HG02852 (cell line): ENCODE measurements at regions not wholly inside any gene's neighbourhood (a gene's known extent, or its start where the extent isn't known, plus 50 kb on each side); places are given as distances from the start of the nearest gene placed in this dataset.

Experiments
- ATAC-seq: cut with Tn5 transposase; IDR thresholded peaks from one replicate; pipeline ENCODE4 v1.9.1; 2021; ENCODE audit warnings: mild to moderate bottlenecking, moderate library complexity; ENCODE audit not compliant: unreplicated experiment

DNA sequence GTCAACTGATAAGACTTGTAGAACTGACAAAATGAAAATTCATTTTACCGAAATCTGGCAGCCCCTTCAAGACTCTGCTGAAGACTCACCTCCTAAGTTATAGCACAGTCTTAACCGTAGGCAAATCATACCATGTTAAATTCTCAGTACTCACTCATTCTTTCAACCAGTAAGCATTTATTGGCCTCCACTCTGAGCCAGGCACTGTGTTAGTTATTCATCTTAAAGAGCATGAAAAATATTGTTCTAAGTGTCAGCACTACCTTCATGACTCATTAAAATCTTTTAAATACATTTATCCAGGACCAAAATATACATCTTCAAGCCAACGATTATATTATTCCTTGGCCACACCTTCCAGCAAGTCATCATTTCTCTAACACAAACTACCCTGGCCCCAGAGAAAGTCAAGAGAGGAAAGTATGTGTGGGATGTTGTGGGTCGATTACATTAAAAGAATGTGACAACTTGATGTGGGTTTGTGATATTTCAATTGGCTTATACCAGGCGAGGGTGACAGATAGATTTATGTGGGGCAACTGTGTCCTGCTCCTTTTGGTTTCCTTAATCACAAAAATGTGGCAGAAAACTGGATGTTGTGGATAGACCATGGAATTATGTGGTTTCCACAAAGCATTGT is 55.0 kb downstream of the TMEM30B start:
- no peak for ATAC-seq

DNA sequence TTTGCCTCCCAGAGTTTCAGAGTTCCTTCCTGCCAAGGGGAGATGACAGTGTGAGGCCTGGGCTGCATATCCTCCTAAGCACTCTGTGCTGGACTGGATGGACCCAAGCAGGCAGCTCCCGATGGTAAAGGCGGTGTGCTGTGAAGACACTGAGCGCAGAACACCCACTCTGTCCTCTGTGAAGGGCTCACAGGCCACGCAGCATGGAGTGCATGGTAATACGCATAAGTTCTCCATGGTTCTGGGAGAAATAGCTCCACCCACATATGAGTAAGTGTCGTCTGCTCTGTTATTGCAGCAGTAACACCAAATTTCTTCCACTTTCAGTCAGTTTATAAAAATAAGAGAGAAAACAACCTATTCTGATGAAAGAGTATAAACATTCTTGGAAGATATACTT is 55.8 kb downstream of the TMEM30B start:
- no peak for ATAC-seq

DNA sequence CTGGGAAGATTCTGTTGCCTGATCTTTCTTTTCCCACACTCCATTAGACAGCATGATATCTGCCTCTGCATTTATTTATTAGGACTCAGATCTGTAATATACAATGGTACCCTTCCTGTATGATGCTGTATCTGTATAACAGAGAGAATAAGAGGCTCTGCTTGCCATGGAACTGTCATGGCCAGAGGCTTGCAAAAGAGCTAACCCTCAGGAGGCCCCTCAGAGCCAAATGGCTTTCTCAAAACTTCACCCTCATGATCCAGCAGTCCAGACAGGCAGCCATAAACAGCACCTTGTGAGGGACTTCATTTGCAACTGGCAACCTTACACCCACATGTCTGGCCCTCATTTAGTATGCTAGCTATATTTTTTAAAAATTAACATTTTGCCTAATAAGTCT is 57.6 kb downstream of the TMEM30B start:
- ATAC-seq, result no peak

- no peak for ATAC-seq
These were observed 58.8 kb downstream of the TMEM30B start for GRCh38 chr14:61222388-61222787.

- no peak for ATAC-seq
These were observed 59.2 kb downstream of the TMEM30B start for GRCh38 chr14:61221906-61222305.

- ATAC-seq, result no peak
These were observed 61.5 kb downstream of the TMEM30B start for GRCh38 chr14:61219673-61220072.

DNA sequence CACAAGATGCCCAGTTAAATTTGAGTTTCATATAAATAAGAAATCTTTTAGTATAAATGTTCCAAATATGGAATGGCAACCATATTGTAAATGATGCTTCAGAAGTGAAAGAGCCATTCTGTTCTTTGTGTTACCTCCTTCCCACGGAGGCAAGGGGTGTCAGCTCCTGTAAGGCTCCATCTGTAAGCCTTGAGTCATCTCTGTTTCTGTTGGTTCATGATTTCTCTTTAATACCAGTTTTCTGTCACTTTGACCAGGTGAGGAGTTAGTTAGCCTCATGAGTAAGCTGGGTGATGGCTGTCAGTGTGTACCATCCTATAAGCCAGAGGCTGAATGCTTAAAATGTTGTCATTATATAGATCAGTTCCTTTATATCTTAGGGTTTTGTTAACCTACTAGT is 61.9 kb downstream of the TMEM30B start:
- ATAC-seq, result no peak

DNA sequence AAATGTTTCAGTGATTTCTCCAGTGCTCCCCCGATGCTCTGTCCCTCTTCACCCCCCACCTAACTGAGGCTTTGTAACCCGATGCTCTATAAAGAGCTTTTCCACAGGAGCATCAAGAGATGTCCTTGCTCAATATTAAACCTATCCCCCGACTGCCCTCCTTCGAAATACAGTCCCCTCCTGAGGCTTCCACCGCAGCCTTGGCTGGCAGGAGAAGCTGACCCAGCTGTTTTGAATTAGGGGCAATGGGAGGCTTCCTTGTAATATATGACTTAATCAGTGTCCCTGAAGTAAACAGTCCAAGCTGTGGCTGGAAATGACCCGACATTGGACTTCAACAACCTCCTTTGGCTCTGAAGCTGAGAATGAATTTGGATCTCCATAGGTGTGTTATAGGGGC is 62.4 kb downstream of the TMEM30B start:
- ATAC-seq, result no peak

GRCh38 chr14:61218157-61218556 is 63.0 kb downstream of the TMEM30B start:
- ATAC-seq, result no peak

- no peak for ATAC-seq
These were observed 63.6 kb downstream of the TMEM30B start for GRCh38 chr14:61217516-61217915.

DNA sequence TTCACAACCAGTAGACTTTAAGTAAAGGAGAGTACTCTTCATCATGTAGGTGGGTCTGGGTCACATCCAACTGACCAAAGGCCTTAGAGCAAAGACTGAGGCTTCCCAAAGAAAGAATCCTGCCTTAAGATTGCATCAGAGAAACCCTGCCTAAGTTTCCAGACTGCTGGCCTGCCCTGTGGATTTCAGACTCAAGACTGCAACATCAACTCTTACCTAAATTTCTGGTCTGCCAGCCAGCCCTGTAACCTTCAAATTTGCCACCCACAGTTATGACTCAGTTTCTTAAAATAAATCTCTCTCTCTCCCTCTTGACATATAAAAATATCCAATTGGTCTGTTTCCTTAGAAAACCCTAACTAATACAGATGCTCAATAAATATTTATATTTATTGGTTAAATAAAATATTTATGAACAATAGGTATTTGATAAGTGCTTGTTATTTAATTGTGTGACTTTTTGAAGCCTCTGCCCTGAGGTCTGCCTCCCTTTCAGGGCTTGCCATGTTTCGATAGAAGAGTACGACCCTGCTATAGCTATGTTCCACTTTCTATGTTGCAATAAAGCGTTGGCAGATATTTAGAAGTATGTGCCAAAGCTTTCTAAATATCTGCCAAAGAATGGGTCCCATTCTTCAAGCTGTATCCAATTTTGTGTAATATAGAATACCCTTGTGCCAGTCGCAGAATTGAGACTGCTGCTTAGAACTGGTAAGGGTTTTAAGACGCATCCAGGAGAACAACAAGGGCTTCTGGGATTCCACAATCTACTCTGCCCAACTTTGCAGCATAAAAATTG is 65.7 kb downstream of the TMEM30B start:
- no peak for ATAC-seq

GRCh38 chr14:61213920-61214319 is 67.2 kb downstream of the TMEM30B start:
- no peak for ATAC-seq

DNA sequence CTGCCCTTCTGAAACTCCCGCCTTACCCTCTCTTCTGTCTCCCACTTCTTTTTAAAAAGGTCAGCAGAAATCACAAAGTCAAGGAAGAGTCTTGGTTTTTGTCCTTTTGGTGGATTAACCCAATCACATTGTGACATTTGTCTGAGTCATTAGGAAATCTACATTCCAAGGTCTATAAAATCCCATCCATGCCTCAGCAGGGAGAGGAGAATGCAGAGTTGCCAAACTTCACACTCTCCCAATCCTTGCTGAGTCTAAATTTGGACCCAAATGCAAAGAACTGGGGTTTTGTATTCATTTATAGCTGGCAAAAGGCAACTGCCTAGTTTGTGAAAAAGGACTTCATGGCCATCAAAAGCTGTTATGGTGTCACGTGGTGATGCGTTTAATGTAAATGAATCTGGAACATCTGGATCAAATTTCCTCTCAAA is 67.9 kb downstream of the TMEM30B start:
- no peak for ATAC-seq

- no peak for ATAC-seq
These were observed 68.6 kb downstream of the TMEM30B start for GRCh38 chr14:61212546-61212945.

DNA sequence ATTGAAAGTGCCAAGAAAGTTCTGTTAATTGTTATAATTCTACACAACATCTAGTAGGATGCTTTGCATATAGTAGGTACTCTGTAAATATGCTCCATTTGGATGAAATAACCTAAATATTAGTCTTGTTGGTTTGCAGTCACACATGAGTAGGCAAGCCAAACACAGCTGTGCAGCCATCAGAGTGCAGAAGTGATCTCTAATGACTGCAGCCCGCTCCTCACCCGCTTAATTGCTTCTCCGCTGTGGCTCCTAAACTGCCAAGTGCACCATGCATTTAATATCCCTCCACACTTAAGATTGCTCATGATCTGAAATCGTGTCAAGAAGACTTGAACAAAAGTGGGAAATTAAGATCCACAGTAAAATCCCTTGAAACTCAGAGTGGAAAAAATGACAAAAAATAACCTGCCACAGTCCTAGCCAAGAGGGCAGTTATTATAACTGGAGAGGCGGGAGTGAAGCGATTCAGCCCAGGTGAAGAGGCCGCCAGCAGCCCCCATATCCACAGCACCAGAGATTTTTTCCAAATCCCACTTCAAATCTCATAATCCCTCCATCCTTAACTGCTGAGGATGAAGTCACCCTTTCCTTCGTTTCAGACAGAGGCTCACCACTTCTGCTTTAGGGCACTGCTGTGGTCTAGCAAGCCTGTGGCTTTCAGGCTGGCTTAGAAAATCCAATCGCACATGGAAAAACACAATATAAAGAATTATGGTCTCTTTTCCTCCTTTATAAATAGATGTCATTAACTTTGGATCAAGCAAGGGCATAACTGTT is 69.5 kb downstream of the TMEM30B start:
- no peak for ATAC-seq

- no peak for ATAC-seq
These were observed 77.9 kb downstream of the TMEM30B start for GRCh38 chr14:61203081-61203753.

DNA sequence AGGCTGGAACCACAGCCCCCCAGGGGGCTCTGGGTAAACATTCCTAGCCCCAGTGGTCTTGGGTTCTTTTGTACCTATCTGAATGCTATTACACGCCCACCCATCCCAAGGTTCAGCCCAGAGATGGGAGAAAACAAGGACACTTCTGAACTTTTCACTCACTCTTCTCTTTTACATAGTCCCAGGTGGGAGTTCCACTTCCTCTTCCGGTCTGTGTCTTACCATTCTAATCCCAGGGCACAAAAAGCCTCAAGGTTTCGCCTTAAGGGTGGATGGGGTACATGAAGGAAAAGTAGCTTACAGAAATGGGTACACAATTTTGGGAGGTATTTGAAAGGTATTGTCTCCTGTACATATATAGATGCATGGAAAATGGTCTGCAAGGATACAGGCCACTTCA is 79.0 kb downstream of the TMEM30B start:
- ATAC-seq, result no peak

DNA sequence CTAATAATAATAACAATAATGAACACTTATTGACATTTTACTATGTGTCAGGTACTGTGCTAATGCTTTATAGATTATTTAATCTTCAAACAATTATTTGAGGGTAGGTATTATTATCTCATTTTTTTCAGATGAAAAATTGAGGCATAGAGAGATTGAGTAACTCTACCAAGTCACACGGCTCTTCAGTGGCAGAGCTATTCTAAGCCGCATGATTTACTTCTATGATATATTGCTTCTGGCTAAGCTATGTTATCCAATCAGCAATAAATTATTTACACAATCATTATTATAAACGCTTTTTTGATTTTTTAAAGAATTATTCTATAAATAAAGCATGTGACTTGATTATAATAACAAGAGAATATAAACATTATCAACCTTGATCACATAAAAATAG is 80.0 kb downstream of the TMEM30B start:
- ATAC-seq, result no peak

DNA sequence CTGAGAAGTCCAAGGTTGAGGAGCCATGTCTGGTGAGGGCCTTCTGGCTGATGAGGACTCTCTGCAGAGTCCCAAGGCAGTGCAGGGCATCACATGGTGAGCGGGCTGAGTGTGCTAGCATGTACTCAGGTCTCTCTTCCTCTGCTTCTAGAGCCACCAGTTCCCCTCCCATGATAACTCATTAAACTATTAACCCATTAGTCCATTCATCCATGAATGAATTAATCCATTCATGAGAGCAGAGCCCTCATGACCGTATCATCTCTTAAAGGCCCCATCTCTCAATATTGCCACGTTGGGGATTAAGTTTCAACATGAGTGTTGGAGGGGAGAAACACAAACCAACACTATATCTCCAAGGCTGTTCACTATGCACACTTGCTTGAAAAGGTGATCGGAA is 83.7 kb downstream of the TMEM30B start:
- no peak for ATAC-seq

GRCh38 chr14:61196792-61197191 is 84.3 kb downstream of the TMEM30B start:
- ATAC-seq, result no peak

DNA sequence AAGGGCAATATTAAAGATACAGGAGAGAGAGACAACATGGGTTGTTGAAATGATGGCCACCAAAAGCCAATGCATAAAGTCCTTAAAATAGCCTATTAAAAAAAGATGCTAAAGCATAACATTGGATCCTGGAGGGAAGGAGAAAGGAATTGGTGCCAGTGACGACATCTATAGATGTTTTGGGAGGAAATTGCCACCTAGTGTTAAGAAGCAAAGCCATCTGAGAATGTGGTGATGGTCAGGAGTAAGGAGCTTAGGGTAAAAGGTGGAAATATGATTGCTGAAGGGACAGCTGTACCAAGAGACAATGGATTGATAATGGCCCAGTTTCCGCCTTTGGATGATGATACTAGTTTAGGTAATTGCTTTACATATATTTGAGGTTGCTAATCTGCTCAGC is 85.1 kb downstream of the TMEM30B start:
- no peak for ATAC-seq
